CD4-positive, alpha-beta T cell treated with Interferon alpha-2 for 1 hour (primary cell): ENCODE measurements at regions not wholly inside any gene's neighbourhood (a gene's known extent, or its start where the extent isn't known, plus 50 kb on each side); places are given as distances from the start of the nearest gene placed in this dataset.

Experiments used
- DNase-seq, 2 donors: peaks; one replicate each; pipeline ENCODE4 v3.0.0-alpha.2; 2020 to 2022

DNA sequence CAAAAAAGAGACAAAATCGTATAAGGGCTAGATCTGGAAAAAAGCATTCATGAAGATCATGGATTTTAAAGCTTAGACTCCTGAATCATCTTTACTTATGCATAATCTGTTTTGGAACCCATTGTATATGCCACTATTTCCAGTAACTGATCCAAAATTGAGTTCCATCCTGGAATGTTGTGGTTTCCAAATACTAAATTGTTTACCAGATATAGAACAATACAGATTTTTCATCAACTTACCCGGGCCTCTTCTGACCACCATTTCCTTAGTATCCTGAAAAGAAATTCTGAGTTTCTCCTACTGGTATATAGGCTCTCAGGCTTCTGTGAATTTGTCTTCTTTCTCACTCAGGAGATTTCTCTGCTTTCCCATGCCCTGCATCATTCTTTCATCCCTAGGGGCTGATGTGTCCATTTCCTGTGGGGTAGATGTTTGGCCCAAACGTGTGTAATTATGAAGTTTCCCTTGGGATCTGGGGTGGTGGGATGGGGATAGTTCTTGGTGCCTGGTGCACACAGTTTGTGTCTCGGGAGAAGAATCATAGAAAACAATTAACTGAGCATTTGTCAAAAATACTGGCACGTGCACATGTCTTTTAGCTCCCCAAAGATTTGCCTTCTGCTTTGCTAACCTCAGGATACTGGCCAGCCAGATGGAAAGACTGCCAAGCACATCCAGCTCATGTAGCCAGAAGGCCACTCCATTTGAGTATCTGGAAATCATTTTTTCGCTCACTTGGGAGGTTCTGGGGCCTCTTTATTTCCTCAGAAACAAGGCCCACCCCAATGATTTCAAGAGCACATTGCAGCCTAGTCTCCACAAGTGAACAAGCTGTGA is 127.8 kb downstream of the NTMT2 start:
- DNase-seq, result no peak

GRCh38 chr1:170274131-170274501 is 128.4 kb downstream of the NTMT2 start:
- DNase-seq, result no peak

DNA sequence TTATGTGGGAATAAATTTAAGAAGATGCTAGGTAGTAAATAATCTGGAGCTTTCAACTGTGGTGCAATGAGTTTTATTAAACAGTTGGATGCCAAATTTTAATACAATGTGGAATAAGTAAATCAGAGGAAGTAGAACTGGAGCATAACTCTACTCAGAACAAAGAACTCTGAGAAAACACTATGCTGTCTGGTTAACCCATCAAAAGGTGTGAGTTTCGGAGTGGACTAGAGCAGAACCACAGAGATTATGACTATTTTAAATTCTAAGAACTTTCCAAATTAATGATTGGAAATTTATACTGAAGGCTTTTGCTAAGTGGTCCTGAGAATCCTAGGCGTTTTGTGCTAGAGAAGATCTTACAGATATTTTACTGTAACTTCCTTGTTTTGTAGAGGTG is 132.2 kb downstream of the NTMT2 start:
- DNase-seq, result no peak

DNA sequence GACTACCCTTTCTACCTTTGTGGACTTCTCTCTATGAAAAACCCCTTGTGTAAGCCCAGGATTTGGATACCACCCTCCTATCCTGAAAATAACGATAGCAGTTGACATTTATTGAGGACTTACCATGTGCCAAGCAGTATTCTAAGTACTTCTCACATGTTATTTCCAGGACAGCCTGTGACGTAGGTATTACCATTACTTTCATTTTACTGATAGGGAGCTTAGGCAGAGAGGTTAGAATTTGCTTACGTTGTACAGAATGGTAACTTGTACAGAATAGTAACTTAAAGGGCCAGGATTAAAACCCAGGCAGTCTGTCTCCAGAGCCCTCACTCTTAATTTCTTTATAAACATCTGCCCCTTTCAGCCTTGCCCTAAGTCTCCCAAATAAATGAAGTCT is 138.3 kb downstream of the NTMT2 start:
- DNase-seq, result no peak

GRCh38 chr1:170284512-170284911 is 138.8 kb downstream of the NTMT2 start:
- no peak for DNase-seq

DNA sequence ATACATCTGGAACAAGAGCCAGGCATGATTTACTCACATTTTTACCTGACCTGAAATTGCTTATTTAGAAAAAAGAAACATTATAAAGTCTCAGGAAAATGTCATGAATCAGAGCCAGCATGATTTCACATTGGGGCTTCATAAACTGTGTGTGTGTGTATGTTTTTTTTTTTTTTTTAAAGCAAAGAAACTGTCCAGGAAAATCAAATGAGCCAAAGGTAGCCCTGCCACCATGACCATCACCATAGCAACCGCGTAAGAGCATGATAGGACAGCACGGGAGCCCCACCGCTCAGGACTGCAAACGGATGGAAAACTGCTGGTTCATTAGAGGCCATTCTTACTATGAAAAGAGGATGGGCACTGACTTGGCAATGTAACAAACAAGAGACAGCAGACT is 139.2 kb downstream of the NTMT2 start:
- no peak for DNase-seq

- no peak for DNase-seq
These were observed 142.4 kb downstream of the NTMT2 start for GRCh38 chr1:170288155-170288554.

- no peak for DNase-seq
These were observed 144.5 kb downstream of the NTMT2 start for GRCh38 chr1:170290276-170290675.

- no peak for DNase-seq
These were observed 145.2 kb downstream of the NTMT2 start for GRCh38 chr1:170290991-170291390.

- DNase-seq, result no peak
These were observed 145.8 kb downstream of the NTMT2 start for GRCh38 chr1:170291516-170291915.

GRCh38 chr1:170296211-170296610 is 150.5 kb downstream of the NTMT2 start:
- DNase-seq, result no peak

DNA sequence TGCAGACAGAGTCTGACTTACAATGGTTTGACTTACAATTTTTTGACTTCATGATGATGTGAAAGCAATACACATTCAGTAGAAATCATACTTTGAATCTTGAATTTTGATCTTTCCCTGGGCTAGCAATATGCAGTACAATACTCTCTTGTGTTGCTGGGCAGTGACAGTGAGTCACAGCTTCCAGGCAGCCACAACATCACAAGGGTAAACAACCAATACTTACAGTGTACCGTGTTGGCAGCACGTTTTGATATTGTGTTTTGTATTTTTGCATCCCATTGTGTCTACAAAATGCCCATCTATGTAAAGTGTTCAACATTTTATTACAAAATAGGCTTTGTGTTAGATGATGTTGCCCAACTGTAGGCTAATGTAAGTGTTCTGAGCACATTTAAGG is 150.9 kb downstream of the NTMT2 start:
- DNase-seq, result no peak

DNA sequence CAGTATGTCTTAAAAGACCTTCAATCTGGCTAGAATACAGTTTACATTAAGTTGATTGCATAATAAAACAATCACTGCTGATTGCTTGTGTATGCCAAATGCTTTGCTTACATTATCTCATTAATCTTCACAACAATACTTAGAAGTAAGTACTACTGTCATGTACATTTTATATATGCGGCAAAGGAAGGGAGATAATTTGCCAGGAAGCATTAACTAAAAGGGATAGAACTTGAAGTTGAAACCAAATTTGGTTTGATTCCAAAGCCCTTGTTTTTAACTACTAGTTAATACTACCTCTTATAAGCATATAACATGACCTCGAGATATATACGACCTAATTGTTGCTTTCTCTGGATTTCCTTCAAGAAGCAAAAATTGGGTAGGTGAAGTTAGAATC is 155.8 kb downstream of the NTMT2 start:
- no peak for DNase-seq

GRCh38 chr1:170303034-170303433 is 157.3 kb downstream of the NTMT2 start:
- no peak for DNase-seq

DNA sequence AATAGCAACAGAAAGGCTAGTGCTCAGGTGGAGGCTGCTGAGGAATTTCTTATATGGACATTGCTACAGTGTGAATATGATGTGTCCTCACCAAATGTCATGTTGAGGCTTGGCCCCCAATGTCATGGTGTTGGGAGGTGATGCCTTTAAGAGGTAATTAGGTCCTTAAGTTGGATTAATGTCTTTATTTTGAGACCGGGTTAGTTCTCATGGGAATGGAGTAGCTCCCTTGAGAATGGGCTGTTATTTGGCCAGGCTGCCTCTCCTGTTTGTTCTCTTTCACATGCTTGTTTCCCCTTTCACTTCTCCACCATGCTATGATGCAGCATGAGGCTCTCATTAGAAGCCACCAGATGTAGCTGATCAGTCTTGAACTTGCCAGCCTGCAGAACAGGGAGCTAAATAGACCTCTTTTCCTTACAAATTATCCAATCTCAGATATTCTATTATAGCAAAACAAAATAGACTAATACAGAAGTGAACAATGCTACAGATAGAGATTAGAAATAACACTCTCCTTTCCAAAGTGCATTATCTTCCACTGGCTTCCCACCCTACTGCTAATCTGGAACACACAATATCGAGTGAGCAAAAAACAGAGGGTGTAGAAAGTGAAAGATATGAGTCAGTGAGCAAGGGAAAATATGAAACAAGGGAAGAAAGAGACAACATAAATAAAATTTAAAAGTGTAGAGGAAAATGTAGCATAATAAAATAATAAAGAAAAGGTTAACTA is 160.2 kb downstream of the NTMT2 start:
- no peak for DNase-seq

GRCh38 chr1:170306513-170306910 is 160.8 kb downstream of the NTMT2 start:
- no peak for DNase-seq

GRCh38 chr1:170306948-170307347 is 161.2 kb downstream of the NTMT2 start:
- no peak for DNase-seq

DNA sequence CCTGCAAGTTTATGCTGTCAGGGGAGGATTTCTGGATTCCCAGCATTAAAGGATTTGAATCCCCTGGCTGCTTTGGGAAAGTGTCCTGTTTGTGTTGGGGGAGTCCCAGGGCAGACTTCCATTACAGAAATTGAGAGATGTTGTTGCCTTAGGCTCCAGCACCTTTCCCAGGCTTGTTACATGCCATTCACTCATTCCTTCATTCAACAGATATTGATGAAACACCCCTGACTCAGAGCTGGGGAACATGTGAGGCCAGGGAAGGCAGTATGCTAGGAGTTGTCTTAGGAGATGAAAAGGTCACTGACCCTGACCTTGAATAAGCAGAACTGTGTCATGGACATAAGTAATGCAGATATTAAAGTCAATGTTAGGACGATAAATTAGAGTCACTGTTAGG is 161.7 kb downstream of the NTMT2 start:
- DNase-seq, result no peak

- DNase-seq, result no peak
These were observed 163.7 kb downstream of the NTMT2 start for GRCh38 chr1:170309389-170310013.

DNA sequence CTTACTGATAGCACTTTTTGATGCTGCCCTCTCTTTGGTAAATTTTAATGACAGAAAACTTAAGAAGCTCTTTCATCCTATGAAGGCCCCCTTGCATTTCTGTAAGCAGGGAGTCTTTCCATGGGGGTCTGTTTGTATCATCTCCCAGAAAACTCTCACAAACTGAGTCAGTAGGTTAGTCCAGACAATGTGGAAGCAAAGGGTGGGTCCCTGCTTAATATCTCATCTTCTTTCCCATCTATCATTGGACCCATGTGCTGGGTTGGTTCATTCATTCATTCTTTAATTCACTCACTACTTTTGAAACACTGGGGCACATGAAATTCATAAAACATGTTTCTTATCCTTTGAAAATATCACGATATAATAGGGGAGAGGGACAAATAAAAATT is 164.3 kb downstream of the NTMT2 start:
- no peak for DNase-seq

DNA sequence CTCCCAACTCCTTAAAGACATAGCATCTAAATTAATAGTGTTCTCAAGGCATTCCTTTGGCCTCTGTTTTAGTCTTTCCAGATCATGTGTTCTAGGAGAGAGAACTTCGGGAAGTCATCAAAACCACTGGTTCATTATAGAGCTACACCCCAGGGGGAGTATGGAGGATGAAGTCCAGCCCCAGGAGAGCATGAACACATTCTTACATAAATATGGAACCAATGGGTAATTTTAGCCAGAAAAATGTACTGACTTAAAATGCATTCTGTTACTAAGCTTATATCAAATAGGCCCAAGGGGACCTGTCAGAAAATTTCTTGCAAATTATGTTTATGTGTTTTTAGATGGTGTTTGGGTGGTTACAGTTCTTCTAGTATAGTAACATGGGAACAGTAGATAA is 165.2 kb downstream of the NTMT2 start:
- no peak for DNase-seq

DNA sequence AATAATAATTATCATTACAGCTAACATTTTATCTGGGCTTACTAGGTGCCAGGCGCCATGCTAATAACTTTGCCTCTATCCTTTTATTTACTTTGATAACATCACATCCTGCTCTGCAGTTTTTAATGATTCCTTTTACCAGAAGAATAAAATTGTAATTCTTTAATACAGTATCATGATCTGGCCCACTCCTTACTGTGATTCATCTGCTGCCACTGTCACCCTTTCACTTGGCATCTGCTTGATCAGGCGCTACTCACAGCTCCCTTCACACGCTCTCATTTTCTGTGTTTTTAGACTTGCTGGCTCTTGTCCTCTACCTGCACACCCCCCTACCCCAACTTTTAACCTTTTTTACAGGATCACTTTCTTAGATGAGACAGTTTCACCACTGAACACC is 167.5 kb downstream of the NTMT2 start:
- no peak for DNase-seq

GRCh38 chr1:170316270-170316669 is 170.5 kb downstream of the NTMT2 start:
- no peak for DNase-seq

DNA sequence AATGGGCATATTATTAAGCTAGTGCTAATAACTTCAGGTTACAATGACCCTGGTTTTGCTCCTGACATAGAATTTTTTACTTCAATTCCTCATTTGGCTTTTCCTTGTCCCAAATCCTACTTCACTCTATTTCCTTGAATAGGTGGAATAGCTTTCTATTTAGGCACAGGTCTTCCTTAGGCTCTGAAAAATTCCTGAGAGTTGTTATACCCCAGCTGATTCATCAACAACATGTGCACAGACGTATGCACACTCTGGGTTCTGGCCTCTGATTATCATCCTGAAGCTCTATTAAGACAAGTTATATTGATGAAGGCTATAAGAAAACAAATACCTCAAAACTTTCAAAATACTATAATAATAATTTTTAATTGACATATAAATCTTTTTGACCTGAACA is 172.4 kb downstream of the NTMT2 start:
- no peak for DNase-seq
